Ishikawa (cell line): ENCODE measurements at regions not wholly inside any gene's neighbourhood (a gene's known extent, or its start where the extent isn't known, plus 50 kb on each side); places are given as distances from the start of the nearest gene placed in this dataset.

Source experiments
- CEBPB ChIP-seq: IDR thresholded peaks from 2 replicates; pipeline ENCODE4 v1.6.1; 2012
- FOXM1 ChIP-seq: IDR thresholded peaks from 2 replicates; pipeline ENCODE4 v1.6.1; 2012; ENCODE audit warnings: low read depth, borderline replicate concordance
- NFIC ChIP-seq: IDR thresholded peaks from 2 replicates; pipeline ENCODE4 v1.6.1; 2012
- RAD21 ChIP-seq: IDR thresholded peaks from 2 replicates; pipeline ENCODE4 v1.6.1; 2012; ENCODE audit warnings: low read depth
- TCF12 ChIP-seq: IDR thresholded peaks from 2 replicates; pipeline ENCODE4 v1.6.1; 2012; ENCODE audit warnings: low read depth
- TF ChIP-seq, protein P1 (sequence below): IDR thresholded peaks from 2 replicates; pipeline ENCODE4 v1.6.1; 2012

DNA sequence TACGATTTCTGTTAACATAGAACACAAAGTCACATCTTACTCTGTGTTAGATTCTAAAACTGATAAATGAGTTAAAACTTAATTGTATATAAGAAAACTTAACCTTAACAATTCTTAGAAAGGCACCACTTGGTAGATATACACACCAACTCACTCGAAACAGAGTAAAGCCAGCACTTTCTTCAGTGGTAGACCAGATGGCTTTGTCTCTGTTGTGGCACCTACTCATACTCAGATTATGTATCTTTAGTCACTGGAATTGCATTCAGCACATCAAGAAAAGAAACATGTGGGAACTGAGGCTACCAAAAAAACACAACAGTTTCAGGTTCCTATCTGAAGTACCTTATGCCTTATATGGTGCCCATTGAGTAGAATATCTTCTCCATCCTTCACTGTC is 192.5 kb downstream of the ZNF608 start:
- TF ChIP-seq, protein P1, sequence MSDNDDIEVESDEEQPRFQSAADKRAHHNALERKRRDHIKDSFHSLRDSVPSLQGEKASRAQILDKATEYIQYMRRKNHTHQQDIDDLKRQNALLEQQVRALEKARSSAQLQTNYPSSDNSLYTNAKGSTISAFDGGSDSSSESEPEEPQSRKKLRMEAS: no peak
- TF ChIP-seq NFIC (no peak), CEBPB (no peak), RAD21 (no peak), TCF12 (no peak), FOXM1 (no peak)
